ENCODE measurements at regions not wholly inside any gene's neighbourhood (a gene's known extent, or its start where the extent isn't known, plus 50 kb on each side); places are given as distances from the start of the nearest gene placed in this dataset.

DNA sequence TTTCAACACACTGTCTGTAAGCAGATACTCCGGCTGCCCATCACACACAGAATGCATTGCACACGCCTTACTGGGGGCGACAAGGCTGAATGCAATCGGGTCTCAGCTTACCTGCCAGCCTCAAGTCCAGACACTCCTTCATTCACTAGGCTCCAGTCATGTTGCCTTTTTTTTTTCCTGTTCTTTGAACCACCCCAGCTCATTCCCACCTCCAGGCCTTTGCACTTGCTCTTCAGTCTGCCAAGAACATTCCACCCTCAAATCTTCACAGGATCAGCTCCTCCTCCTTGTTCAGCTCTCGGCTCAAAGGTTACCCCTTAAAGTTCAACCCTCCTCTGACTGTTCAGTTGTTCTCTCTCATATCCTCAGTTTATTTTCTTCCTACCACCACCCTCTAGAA lies 181.9 kb upstream of the ESRRG start:
- no peak overlapping the region; the same call in 1 of the 2 replicates for H2BK20ac ChIP-seq (ENCODE audit: low read depth, low read length)
- no peak overlapping the region for H2BK5ac ChIP-seq (ENCODE audit: low read depth, low read length, poor library complexity, severe bottlenecking)
- no peak overlapping the region for H3K4me2 ChIP-seq (ENCODE audit: low read depth, low read length)

More for the DNA sequence above, 181.9 kb upstream of the ESRRG start:
- Histone ChIP-seq H2AK5ac (ENCODE audit: low read depth, low read length) (peak overlapping the region; percentile 47), H3K4me1 (ENCODE audit: control insufficient read depth, insufficient read depth, low read length) (peaks cover 11% of the 10 kb centered on the region), H3K56ac (ENCODE audit: extremely low read depth, insufficient read depth, low read length) (no peak overlapping the region; the same call in 1 of the 2 replicates), H4K5ac (ENCODE audit: low read depth, low read length) (peak overlapping the region; percentile 37; the same call in 1 of the 2 replicates), H3K9ac (ENCODE audit: low read depth, low read length) (no peak overlapping the region), H4K8ac (ENCODE audit: low read depth in 2 of 2, low read length in 2 of 2) (no peak overlapping the region; a peak in 1 of 4 replicates), H4K20me1 (ENCODE audit: insufficient read depth, low read length) (no peaks in the 10 kb centered on the region), H4K91ac (ENCODE audit: insufficient read depth, low read depth, low read length) (no peak overlapping the region), H3K9me1 (ENCODE audit: insufficient read depth, low read length) (peaks cover 11% of the 10 kb centered on the region), H3K14ac (replicated peaks; ENCODE audit: low read depth, low read length) (no peak overlapping the region), H3K18ac (ENCODE audit: low read depth, low read length) (peak overlapping the region; percentile 45; the same call in 1 of the 2 replicates), H2BK15ac (ENCODE audit: low read depth, low read length) (no peak overlapping the region), H2BK120ac (ENCODE audit: low read depth, low read length) (peak overlapping the region; percentile 59), H3K4me3 (ENCODE audit: insufficient read depth, low read depth, low read length) (no peak overlapping the region), H3K27me3 (ENCODE audit: control insufficient read depth, insufficient read depth, low read length) (no peaks in the 10 kb centered on the region), H3K9me3 (ENCODE audit: control insufficient read depth, insufficient read depth, low read length) (no peaks in the 10 kb centered on the region), H2AFZ (replicated peaks; ENCODE audit: low read length, poor library complexity) (no peak overlapping the region), H3K23ac (ENCODE audit: low read depth, low read length) (no peak overlapping the region), H3K36me3 (ENCODE audit: control insufficient read depth, insufficient read depth, low read length) (no peaks in the 10 kb centered on the region), H3K27ac (ENCODE audit: insufficient read depth, low read length) (no peak overlapping the region), H3K4ac (ENCODE audit: low read depth, low read length) (no peak overlapping the region), H2AK9ac (replicated peaks; ENCODE audit: low read depth, low read length, poor library complexity) (no peak overlapping the region), H3K79me1 (ENCODE audit: low read depth in 1 of 2, low read length in 2 of 2) (no peaks in the 10 kb centered on the region)
- no TSS peak for BruUV-seq (replicated peaks)
- 63% methylated on average over 1 of the region's 5 CpGs; no CpG with 5 or more reads in 1 of the 2 experiments for WGBS, 2 experiments (ENCODE audit: extremely low coverage in 2 of 2, insufficient read length in 1 of 2)
- intact Hi-C loops (cut with micrococcal nuclease) (no loop called here), in situ Hi-C loops (cut with MboI; ENCODE audit: low sequenced_read_pairs) (no loop called here), dilution Hi-C loops (cut with HindIII; ENCODE audit: low sequenced_read_pairs, unreplicated experiment) (no loop called here)
- no peak for TF ChIP-seq MAFK (IDR thresholded peaks at IDR 0.05; ENCODE audit: low read depth, low read length)
- TF ChIP-seq CHD1 (IDR thresholded peaks at IDR 0.05; ENCODE audit: low read depth, low read length), result no peak
- no peak for TF ChIP-seq SMC3 (IDR thresholded peaks at IDR 0.05; ENCODE audit: low read depth, low read length)
- TF ChIP-seq, protein P1, sequence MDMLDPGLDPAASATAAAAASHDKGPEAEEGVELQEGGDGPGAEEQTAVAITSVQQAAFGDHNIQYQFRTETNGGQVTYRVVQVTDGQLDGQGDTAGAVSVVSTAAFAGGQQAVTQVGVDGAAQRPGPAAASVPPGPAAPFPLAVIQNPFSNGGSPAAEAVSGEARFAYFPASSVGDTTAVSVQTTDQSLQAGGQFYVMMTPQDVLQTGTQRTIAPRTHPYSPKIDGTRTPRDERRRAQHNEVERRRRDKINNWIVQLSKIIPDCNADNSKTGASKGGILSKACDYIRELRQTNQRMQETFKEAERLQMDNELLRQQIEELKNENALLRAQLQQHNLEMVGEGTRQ (IDR thresholded peaks at IDR 0.05; ENCODE audit: low read depth, low read length), result no peak
- TF ChIP-seq RAD21 (IDR thresholded peaks at IDR 0.05; ENCODE audit: low read length), result no peak
- no peak for TF ChIP-seq FOS (IDR thresholded peaks at IDR 0.05; ENCODE audit: low read depth, low read length)
- no peak for TF ChIP-seq POLR2A (IDR thresholded peaks at IDR 0.05; ENCODE audit: low read depth, low read length)
- no peak for TF ChIP-seq MAZ (IDR thresholded peaks at IDR 0.05; ENCODE audit: borderline replicate concordance, low read depth, low read length)
- ATAC-seq (ENCODE audit: low read depth) (no peak), DNase-seq (no peak)
- POLR2A ChIA-PET (ENCODE audit: unreplicated experiment), result no interaction called here
- CTCF ChIA-PET, result interaction anchor here (0.5 kb wide), 1 partner anchor 1035 kb away, joined by 3 read pairs; no protein-coding TSS in a partner anchor

Measured in IMR-90 (cell line).